Colon (tissue), 2 donors: ENCODE measurements at regions not wholly inside any gene's neighbourhood (a gene's known extent, or its start where the extent isn't known, plus 50 kb on each side); places are given as distances from the start of the nearest gene placed in this dataset.
"Not testable (repeated sequence)": the region's sequence is repeated elsewhere in the genome, so short reads cannot be mapped to it uniquely, and the experiment has no call there.

Experiments
- FAIRE-seq: peaks from 2 replicates; lab custom pipeline; 2012; peaks lifted over from hg19 to GRCh38; lab: Jason Lieb, UNC
- donor health status: control.
- donor health status: control.

DNA sequence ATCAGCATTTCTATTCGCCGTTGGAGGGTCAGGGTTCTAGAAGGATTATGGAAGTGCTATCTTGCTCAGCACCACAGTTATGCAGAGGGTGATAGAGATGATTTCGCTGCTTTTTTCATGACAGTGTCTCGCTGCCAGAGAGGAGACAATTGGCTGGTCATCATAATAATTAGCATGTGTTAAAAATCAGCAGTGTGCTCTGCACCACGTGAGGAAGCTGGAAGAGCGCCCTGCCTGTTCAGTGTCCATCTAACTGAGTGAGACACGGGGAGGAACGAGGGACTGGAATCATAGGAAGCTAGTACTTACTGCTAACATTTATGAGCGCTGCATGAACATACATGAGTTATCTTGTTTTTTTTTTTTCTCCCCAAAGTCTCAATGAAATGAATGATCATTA, 116.2 kb upstream of the PLAAT1 start:
- no peak for FAIRE-seq

DNA sequence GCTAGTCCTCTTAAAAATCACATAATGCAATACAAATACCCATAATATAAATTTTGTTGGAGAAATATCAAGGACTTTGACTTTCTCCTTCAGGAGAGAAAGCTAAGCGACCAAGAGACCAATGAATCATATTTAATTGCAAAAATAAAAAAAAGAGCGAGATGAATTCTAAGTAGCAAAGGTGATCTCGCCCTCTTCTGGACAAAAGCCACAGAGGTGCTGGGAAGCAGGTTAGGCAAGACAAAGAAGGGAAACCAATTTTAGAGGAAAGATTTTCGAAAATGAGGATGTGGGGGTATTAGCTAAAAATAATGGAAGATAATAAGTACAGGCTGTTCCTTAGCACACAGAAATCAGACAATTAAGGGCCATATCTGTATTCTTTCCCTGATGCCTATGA, 111.4 kb upstream of the PLAAT1 start:
- no peak for FAIRE-seq

DNA sequence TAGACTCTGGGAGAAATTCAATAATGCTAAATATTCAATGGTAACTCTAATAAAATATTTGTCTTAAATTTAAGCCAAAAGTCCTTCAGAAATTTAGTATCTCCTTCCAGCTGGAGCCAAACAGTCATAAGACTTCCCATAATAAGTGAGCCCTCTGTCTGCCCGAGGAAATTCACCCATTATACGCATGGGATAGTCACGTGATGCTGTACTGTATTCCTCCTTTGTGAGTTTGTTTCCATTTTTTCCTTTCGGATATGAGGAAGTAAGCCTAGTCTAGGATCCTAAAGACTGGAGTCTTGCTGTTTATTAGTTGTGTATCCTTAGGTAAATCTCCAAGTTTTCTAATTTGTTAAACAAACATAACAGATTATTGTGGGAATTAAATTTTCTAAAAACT, 110.4 kb upstream of the PLAAT1 start:
- no peak for FAIRE-seq

GRCh38 chr3:193132241-193132640, 108.8 kb upstream of the PLAAT1 start:
- no peak for FAIRE-seq

DNA sequence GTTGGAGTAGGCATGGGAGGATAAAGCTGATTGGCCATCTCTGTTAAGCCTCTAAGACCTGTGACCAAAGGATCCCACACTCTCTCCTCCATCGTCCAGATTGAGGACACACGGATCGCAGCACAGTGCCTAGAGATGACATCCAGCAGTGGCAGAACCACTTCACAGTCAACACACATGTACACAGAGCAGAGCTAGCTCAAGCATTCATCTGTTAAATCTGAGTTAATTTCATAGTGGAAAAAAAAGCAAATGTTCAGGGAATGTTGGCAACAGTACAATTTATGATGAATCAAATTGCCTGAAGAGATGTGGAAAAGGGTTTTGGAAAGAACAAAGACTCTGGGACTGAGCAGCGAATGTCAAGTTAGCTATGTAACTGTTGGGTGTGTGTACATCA, 108.1 kb upstream of the PLAAT1 start:
- no peak for FAIRE-seq

- FAIRE-seq, result no peak
These were observed 106.2 kb upstream of the PLAAT1 start for GRCh38 chr3:193134856-193135255.

DNA sequence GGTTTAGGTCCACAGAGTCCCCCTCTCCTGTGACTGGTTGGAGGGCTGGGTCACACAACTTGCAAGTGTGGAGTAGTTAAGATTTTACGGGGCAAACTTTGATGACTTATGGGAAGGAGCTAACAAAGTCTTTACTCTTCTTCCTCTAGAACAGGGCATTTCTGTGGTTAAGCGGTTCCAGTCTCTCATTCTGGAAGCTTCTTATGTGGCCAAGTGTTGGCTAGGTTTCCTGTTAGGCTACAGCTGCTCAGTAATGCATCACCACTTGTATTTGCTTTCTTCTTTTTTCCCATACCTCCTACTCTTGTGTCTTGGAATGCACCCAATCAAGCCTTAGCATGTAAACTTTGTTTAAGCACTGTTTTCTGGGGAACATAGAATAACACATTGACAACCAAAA, 100.6 kb upstream of the PLAAT1 start:
- no peak for FAIRE-seq

GRCh38 chr3:193145248-193145647, 95.8 kb upstream of the PLAAT1 start:
- FAIRE-seq, result no peak

DNA sequence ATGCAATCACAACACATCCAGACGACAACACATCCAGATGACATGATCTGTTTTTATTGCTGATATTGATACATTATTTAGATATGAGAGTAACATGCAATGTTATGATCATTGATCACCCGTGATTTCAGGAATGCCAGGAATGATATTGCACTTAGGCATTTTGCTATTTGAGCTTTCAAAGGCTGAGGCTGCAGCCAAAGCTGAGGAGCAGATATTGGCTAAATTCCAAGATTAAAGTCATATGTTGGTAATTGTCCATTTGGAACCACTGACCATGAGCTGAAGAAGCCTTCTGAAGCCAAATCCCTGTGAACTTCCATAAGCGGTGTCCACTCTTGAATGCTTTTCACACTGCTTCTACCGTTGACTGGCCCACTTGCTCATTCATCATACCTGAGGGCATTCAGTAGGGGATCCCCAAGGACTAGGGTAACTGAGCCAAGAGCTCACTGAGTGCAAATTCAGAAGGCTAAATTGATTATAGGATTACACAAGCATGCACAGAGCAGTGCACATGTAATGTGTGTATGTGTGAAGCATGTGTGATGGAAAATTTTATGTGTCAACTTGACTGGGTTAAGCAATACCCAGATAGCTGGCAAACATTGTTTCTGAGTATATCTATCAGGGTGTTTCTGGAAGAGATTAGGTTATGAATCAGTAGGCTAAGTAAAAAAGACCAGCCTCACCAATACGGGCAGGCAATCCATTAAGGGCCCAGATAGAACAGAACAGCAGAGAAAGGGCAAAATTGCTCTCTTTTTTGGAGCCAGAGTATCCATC, 92.1 kb upstream of the PLAAT1 start:
- FAIRE-seq, result no peak

DNA sequence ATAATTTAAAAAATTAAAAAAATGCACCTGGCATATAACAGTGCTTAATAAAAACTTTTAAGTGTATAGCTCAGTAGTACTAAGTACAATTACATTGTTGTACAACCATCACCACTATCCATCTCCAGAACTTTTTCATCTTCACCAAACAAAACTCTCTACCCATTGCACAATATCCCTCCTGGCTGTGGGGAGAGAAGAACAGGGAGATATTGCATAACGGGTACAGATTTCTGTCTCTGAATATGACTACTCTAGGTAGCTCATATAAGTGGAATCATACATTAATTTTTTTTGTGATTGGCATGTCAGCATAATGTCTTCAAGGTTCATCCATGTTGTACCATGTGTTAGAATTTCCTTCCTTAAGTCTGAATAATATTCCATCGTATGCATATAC, 91.0 kb upstream of the PLAAT1 start:
- FAIRE-seq, result no peak

- peak; percentile 31 for FAIRE-seq
These were observed 85.8 kb upstream of the PLAAT1 start for GRCh38 chr3:193155044-193155781.

DNA sequence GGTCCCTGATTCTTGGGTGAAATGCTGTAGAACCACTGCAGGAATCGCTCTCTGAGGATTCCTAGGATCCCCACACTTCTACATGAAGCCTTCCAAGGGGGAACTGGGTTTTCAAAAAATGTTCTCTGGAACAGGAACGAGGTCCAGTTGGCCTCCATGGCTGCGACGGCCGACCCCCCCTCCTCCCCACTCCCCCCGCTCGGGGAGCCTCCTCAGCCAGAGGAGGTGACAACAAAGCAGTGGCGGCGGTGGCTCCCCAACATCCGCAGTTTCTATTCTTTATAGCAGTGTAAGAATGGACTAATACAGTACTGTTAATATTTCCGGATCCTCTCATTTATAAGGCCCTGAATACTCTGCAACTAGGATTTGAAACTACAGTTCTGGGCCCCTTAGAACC, 84.0 kb upstream of the PLAAT1 start:
- FAIRE-seq, result no peak

DNA sequence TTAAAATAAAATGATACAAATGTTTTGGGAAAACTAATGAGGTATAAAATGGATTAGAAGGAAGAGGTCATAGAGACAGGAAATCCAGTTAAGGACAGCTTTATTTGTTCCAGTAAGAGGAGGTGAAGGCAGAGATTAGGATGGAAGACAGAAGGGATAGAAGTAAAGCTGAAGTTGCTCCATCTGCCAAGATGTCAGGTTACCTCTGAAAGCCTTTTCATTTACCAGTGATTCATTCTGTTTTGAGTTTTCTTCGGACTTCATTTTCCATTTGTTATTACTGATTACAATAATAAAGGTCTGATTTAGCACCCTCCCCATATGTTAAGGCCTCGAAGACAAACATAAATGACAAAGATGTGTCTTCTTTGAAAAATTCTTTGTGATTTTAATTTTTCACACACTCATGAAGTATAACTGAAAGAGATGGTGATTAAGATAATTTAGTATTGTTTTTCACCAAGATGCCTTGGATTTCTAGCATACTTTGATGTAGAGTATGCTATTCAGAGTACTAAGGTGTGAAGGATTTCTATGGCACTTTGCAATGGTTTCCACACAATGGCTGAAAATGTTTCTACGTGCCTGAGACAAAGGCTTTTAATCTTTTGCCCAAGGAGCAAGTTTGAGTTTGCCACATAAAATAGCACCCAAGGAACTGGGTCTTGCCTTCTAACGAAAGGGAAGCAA, 75.4 kb upstream of the PLAAT1 start:
- no peak for FAIRE-seq

- FAIRE-seq, result no peak
These were observed 72.1 kb upstream of the PLAAT1 start for GRCh38 chr3:193168931-193169330.

DNA sequence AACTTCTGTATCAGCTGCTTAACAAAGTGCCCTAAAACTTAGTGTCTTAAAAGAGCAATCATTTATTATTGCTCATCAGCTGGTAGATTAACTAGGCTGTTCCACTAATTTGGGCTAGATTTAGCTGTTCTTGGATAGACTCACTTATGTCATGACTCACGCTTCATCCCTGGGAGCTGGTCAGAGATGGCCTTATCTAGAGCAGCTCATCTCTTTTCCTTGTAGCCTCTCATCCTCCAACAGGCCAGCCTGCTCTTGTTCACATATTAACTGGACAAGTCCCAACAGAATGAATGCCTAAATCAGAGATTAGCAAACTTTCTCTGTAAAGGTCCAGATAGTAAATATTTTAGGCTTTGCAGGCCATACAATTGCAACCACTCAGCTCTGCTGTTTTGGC, 66.9 kb upstream of the PLAAT1 start:
- no peak for FAIRE-seq

DNA sequence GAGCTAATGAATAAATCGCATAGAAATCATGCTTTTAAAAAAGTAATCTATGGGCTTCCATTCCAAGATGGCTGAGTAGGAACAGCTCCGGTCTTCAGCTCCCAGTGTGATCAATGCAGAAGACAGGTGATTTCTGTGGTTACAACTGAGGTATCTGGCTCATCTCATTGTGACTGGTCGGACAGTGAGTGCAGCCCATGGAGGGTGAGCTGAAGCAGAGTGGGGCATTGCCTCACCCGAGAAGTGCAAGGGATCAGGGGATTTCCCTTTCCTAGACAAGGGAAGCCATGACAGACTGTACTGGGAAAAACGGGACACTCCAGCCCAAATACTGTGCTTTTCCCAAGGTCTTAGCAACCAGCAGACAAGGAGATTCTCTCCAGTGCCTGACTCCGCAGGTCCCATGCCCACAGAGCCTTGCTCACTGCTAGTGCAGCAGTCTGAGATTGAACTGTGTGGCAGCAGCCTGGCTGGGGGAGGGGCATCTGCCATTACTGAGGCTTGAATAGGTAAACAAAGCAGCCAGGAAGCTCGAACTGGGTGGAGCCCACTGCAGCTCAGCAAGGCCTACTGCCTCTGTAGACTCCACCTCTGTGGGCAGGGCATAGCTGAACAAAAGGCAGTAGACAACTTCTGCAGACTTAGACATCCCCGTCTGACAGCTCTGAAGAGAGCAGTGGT, 61.5 kb upstream of the PLAAT1 start:
- FAIRE-seq, result not testable (repeated sequence)

DNA sequence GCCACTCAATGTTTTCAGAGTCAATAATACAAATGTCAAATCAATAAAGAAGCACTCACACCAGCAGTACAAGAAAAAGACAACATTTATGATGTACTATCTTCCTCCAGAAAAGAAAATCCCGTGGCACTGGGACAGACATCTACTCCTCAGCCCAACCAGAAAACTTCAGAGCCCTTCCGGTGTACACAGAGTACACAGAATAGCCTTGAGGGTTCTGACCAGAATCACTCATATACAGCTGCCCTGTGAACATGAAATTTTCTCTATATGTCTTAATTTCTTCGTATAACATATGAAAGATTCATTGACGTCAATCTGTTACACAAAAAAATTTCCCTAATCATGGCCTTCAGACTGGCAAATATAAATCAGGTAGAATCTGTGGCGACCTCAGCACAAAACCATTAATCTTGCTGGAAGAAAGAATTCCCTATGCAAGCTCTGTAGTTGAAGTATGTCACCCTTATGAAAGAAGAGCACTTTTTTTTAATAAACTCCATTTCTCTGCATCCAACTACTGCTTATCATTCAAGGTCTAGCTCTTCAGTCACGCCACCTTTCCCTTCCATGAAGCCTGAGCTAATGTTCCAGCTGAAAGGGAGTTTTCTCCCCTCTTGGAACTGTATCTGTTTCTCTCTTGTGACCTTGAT, 53.8 kb upstream of the PLAAT1 start:
- FAIRE-seq, result no peak

- no peak for FAIRE-seq
These were observed 50.8 kb upstream of the PLAAT1 start for GRCh38 chr3:193190146-193190786.
